RWPE1 (cell line): ENCODE measurements at regions not wholly inside any gene's neighbourhood (a gene's known extent, or its start where the extent isn't known, plus 50 kb on each side); places are given as distances from the start of the nearest gene placed in this dataset.
"Not testable (repeated sequence)": the region's sequence is repeated elsewhere in the genome, so short reads cannot be mapped to it uniquely, and the experiment has no call there.

Experiments used
- CTCF ChIA-PET: fragments of 350-600 bp; sonication (Branson Sonifier 250); formaldehyde crosslinking; extraction: SDS; loops from one replicate; lab custom pipeline; 2021; lab: Yijun Ruan, JAX
- POLR2A ChIA-PET: fragments of 400-600 bp; formaldehyde crosslinking; extraction: SDS; loops from one replicate; lab custom pipeline; 2020; ENCODE audit warnings: antibody characterized with exemption; ENCODE audit not compliant: low non-redundant PET; lab: Yijun Ruan, JAX
- DNase-seq: peaks from one replicate; pipeline ENCODE4 v3.0.0; 2012; ENCODE audit warnings: low spot score
- H3K27ac ChIP-seq: fragments of 450-650 bp; 2 replicates; pipeline ENCODE4 v1.5.1; 2017
- CTCF ChIP-seq: fragments of 450-650 bp; conservative IDR thresholded peaks from 2 replicates; pipeline ENCODE4 v1.5.1; 2017; ENCODE audit warnings: low read depth, mild to moderate bottlenecking

DNA sequence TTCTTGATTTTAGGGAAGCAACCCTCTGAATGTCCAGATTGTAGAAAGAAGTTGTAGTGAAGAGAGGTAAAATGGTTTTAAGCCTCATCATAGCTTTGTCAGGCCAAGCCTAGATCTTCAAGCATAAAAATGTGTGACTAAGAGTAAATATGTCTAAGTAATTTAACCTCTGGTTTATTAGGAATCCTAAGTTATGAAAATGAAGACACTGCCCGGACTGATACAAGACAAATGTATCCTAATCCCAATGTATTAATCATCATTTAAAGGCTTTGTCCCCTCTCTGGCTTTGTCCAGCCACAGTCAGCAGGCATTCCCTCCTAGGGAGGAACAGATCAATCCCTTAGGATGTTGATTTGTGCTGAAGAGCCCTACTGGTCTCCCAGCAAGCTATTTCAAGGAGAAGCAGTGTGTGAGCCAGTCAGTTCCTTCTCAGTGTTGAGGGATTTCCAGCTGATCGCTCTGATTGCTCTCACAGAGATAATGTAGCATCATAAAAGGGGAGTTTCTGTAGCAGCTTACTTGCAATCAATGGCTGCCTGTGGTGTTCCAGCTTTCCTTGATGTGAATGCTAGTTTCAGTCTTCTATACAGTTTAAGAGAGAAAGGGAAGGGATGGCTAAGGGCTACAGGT is 796.1 kb downstream of the EPHA4 start:
- no peak for DNase-seq
- ChIA-PET CTCF (no interaction called here), POLR2A (no interaction called here)
- no peak for TF ChIP-seq CTCF
- H3K27ac ChIP-seq = no peak overlapping the region

- H3K27ac ChIP-seq, DNase-seq, CTCF ChIA-PET, POLR2A ChIA-PET: not testable (repeated sequence)
Observed at GRCh38 chr2:220779076-220779475, 793.0 kb downstream of the EPHA4 start.

- ChIA-PET POLR2A (no interaction called here), CTCF (no interaction called here)
- no peak overlapping the region for H3K27ac ChIP-seq
- TF ChIP-seq CTCF = no peak
- no peak for DNase-seq
Observed at GRCh38 chr2:220779511-220779910, 792.6 kb downstream of the EPHA4 start.

- no peak for TF ChIP-seq CTCF
- H3K27ac ChIP-seq = no peak overlapping the region
- POLR2A ChIA-PET = no interaction called here
- DNase-seq = peak; percentile 34
- CTCF ChIA-PET = interaction anchor here (0.6 kb wide), 2 partner anchors 598 to 715 kb away, joined by 3 read pairs; no protein-coding TSS in a partner anchor
Observed at GRCh38 chr2:220779931-220780330, 792.2 kb downstream of the EPHA4 start.

DNA sequence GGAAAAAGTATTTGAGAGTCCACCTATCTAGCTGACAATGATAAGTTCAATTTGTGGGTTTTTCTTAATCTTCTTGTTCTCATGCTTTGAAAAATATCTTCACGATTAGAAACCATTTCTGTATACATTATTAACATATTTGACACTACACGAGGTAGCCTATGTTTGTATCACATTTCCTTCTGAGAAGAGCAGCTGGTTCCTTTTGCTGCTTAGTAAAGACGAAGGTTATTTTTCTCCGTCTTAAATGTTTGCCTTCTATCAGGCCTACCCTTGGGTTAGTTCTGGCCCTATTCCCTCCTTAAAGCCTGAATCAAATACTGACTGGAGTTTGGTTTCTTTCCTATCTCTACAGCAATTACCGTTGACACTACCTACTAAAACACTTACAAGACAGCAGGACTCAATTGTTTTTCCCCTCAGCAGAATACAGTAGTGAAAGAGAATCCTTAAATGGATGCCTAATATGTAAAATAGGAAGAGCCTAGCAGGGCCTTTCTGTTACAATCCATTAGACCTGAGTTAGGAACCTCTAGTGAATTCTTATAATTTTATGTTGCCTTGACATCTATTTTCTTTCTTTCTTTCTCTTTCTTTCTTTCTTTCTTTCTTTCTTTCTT is 790.4 kb downstream of the EPHA4 start:
- H3K27ac ChIP-seq = no peak overlapping the region
- ChIA-PET CTCF (no interaction called here), POLR2A (no interaction called here)
- no peak for DNase-seq
- no peak for TF ChIP-seq CTCF

DNA sequence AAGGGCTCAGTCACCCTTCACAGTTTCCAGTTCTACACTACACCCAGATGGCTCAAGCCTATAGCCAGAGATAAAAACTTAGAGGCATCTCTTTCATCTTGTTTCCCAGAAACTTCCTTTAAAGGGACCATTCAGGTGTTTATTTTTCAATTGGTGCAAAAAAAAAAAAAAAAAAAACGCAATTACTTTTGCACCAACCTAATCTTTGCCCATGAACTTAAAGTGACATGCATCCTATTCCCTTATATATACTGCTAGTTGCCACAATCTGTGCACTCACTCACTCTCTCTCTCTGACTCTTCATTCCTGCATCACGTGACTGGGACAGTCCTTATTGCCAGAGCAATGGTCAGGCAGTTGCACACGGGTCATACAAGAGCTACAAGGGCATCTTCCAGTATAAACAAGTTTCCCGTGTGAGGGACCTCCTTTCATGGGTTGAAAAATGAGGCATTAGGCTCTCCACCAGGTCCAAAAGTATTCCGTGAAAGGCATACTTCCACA is 789.4 kb downstream of the EPHA4 start:
- no peak for TF ChIP-seq CTCF
- POLR2A ChIA-PET = no interaction called here
- H3K27ac ChIP-seq = no peak overlapping the region
- CTCF ChIA-PET = interaction anchor here (0.7 kb wide), 1 partner anchor 1346 kb away, joined by 3 read pairs; no protein-coding TSS in a partner anchor
- DNase-seq = no peak

DNA sequence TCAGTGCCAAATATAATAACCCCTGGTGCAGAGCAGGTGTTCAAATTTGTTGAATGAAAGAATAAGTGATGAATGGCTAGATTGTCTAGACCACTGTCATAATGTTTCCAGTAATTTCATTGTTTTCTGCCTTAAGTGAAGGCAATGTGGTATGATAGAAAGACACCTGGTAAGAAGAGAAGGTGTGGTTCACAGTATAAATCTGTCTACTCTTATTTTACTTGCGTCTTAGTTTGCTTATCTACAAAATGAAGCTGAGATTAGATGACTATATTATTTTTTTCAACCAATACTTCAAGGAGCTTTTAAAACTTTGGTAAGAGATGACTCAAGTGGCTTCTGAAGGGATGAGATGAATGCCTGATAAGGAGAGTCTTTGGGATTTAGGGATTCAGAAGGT is 788.4 kb downstream of the EPHA4 start:
- CTCF ChIA-PET = no interaction called here
- TF ChIP-seq CTCF = no peak
- no peak overlapping the region for H3K27ac ChIP-seq
- DNase-seq = no peak
- POLR2A ChIA-PET = no interaction called here
